HFFc6 (cell line): ENCODE measurements at regions not wholly inside any gene's neighbourhood (a gene's known extent, or its start where the extent isn't known, plus 50 kb on each side); places are given as distances from the start of the nearest gene placed in this dataset.

Experiments
- DNase-seq: peaks from one replicate; pipeline ENCODE4 v3.0.0-alpha.2; 2018
- H3K27ac Mint-ChIP-seq: 2 replicates; pipeline ENCODE4 v1.8.0; 2020; ENCODE audit warnings: mild to moderate bottlenecking, mixed read lengths
- H3K27me3 Mint-ChIP-seq: 2 replicates; pipeline ENCODE4 v1.8.0; 2021; ENCODE audit warnings: mild to moderate bottlenecking, moderate library complexity, mixed read lengths; ENCODE audit not compliant: insufficient read depth
- H3K36me3 Mint-ChIP-seq: 2 replicates; pipeline ENCODE4 v1.8.0; 2021; ENCODE audit warnings: low read depth, mixed read lengths
- H3K4me1 Mint-ChIP-seq: 2 replicates; pipeline ENCODE4 v1.8.0; 2020; ENCODE audit warnings: low read depth, mixed read lengths
- H3K4me3 Mint-ChIP-seq: 2 replicates; pipeline ENCODE4 v1.8.0; 2020; ENCODE audit warnings: mild to moderate bottlenecking, moderate library complexity, mixed read lengths
- H3K9me3 Mint-ChIP-seq: 2 replicates; pipeline ENCODE4 v1.8.0; 2020; ENCODE audit warnings: mild to moderate bottlenecking, mixed read lengths
- TF ChIP-seq, protein P1 (sequence below): fragments of 200-600 bp; sonication (generic); IDR thresholded peaks from 2 replicates; pipeline ENCODE4 v1.5.0; 2021; ENCODE audit warnings: antibody characterized with exemption, mild to moderate bottlenecking

DNA sequence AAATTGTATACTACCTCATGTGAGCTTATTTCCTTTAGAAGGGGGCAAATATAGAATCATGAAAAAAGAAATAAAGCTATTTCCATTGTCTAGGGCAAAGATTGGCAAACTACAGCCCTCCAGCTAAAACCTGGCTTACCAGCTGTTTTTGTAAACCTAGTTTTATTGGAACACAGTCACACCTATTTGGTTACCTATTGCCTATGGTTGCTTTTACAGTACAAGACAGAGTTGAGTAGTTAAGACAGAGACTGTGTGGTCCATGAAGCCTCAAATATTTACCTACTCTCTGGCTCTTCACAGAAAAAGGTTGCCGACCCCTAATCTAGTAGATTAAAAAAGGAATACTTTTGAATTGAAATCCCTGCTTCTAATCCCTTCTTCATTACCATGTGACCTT, 88.8 kb upstream of the ENPP6 start:
- no peak for DNase-seq
- Mint-ChIP-seq H3K4me1 (no peaks in the 10 kb centered on the region), H3K27me3 (no peaks in the 10 kb centered on the region; the same call in 1 of the 2 replicates), H3K36me3 (no peaks in the 10 kb centered on the region), H3K9me3 (no peaks in the 10 kb centered on the region), H3K4me3 (no peak overlapping the region), H3K27ac (no peak overlapping the region)
- TF ChIP-seq, protein P1, sequence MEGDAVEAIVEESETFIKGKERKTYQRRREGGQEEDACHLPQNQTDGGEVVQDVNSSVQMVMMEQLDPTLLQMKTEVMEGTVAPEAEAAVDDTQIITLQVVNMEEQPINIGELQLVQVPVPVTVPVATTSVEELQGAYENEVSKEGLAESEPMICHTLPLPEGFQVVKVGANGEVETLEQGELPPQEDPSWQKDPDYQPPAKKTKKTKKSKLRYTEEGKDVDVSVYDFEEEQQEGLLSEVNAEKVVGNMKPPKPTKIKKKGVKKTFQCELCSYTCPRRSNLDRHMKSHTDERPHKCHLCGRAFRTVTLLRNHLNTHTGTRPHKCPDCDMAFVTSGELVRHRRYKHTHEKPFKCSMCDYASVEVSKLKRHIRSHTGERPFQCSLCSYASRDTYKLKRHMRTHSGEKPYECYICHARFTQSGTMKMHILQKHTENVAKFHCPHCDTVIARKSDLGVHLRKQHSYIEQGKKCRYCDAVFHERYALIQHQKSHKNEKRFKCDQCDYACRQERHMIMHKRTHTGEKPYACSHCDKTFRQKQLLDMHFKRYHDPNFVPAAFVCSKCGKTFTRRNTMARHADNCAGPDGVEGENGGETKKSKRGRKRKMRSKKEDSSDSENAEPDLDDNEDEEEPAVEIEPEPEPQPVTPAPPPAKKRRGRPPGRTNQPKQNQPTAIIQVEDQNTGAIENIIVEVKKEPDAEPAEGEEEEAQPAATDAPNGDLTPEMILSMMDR, result no peak

DNA sequence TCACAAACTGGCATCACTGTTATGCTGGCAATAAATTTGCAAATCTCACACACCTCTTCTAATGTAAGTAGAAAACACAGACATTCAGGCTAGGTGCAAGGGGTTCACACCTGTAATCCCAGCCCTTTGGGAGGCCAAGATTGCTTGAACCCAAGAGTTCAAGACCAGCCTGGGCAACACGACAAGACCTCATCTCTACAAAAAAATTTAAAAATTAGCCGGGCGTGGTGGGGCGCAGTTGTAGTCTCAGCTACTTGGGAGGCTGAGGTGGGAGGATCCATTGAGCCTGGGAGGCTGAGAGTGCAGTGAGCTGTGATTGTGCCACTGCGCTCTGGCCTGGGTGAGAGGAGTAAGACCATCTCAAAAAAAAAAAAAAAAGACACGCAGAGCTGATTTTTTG, 83.1 kb upstream of the ENPP6 start:
- 0 out of 2 replicates have a peak, but pooled peaks cover 3% of the 10 kb centered on the region for H3K9me3 Mint-ChIP-seq
- no peaks in the 10 kb centered on the region; the same call in 1 of the 2 replicates for H3K27me3 Mint-ChIP-seq
- TF ChIP-seq, protein P1, result no peak
- H3K4me1 Mint-ChIP-seq, result no peaks in the 10 kb centered on the region
- no peak for DNase-seq
- no peak overlapping the region for H3K4me3 Mint-ChIP-seq
- H3K36me3 Mint-ChIP-seq, result no peaks in the 10 kb centered on the region
- H3K27ac Mint-ChIP-seq, result no peak overlapping the region

DNA sequence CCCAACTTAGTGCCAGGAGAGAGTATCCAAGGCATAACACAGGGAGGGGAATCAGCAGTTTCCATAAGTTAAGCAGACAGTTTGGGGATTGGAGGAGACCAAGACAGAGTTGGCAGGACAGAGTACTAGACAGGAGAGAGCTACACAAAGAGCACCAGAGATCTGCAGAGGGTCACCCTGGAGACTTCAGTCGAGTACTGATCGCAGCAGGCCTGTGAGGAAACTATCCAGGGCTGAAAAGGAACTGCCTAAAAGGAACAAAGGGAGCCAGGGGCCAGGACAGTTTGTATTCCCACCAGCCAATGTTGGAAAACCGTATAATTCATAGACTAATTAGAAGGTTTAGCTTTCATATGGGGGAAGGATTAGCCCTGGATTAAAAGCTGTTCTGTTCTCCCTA, 80.6 kb upstream of the ENPP6 start:
- Mint-ChIP-seq H3K9me3 (0 out of 2 replicates have a peak, but pooled peaks cover 5% of the 10 kb centered on the region), H3K4me3 (no peak overlapping the region), H3K27me3 (no peaks in the 10 kb centered on the region; the same call in 1 of the 2 replicates), H3K36me3 (no peaks in the 10 kb centered on the region), H3K27ac (no peak overlapping the region), H3K4me1 (no peaks in the 10 kb centered on the region)
- TF ChIP-seq, protein P1, result no peak
- no peak for DNase-seq

DNA sequence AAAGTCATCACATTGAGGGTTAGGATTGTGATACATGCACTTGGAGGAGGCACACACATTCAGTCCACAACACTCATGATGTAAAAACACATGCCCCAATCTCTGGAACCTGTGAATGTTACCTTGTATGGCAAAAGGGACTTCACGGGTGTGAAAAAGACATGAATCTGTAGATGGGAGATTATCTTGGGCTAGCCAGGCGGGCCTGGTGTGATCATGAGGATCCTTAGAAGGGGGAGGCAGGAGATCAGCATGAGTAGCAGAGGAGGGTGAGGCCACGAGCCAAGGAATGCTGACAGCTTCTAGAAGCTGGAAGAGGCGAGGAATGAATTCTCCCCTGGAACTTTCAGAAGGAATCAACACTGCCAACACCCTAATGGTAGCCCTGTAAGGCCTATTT, 77.5 kb upstream of the ENPP6 start:
- no peak for DNase-seq
- TF ChIP-seq, protein P1, result no peak
- H3K9me3 Mint-ChIP-seq, result 0 out of 2 replicates have a peak, but pooled peaks cover 5% of the 10 kb centered on the region
- H3K4me1 Mint-ChIP-seq, result no peaks in the 10 kb centered on the region
- no peaks in the 10 kb centered on the region for H3K36me3 Mint-ChIP-seq
- H3K27ac Mint-ChIP-seq, result no peak overlapping the region
- no peak overlapping the region for H3K4me3 Mint-ChIP-seq
- no peaks in the 10 kb centered on the region; the same call in 1 of the 2 replicates for H3K27me3 Mint-ChIP-seq

DNA sequence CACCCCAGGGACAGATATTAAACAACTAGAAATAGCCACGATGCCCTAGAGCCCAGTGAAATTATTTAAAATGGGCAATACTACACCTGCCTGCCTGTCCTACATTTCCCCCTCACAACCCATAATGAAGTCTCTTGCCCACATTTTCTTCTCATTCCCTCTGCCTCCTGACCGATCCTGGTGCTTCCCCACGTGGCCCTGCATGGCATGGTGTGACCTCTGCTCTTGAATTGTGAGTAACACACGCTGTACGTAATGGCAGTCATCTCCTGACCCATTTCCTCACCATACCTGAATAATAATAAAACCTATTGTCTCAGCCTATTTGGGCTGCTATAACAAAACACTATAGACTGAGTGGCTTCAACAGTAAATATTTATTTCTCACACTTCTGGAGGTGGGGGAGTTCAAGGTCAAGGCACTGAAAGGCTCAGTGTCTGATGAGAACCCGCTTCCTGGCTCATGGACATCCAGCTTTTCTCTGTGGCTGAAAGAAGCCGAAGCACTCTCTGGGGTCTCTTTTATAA, 77.0 kb upstream of the ENPP6 start:
- Mint-ChIP-seq H3K36me3 (no peaks in the 10 kb centered on the region), H3K4me3 (no peak overlapping the region), H3K4me1 (no peaks in the 10 kb centered on the region), H3K9me3 (0 out of 2 replicates have a peak, but pooled peaks cover 5% of the 10 kb centered on the region), H3K27ac (no peak overlapping the region), H3K27me3 (no peaks in the 10 kb centered on the region; the same call in 1 of the 2 replicates)
- no peak for DNase-seq
- TF ChIP-seq, protein P1, result no peak
